ENCODE measurements at regions not wholly inside any gene's neighbourhood (a gene's known extent, or its start where the extent isn't known, plus 50 kb on each side); places are given as distances from the start of the nearest gene placed in this dataset.
"Not testable (repeated sequence)": the region's sequence is repeated elsewhere in the genome, so short reads cannot be mapped to it uniquely, and the experiment has no call there.

- H3K4me3 ChIP-seq (ENCODE audit: low read length): no peak overlapping the region
- DNase-seq (ENCODE audit: low read depth, low spot score): no peak
Observed at GRCh38 chr6:109260126-109260525, 122.1 kb downstream of the CD164 start.

- no peak overlapping the region for H3K4me3 ChIP-seq (ENCODE audit: low read length)
- no peak for DNase-seq (ENCODE audit: low read depth, low spot score)
Observed at GRCh38 chr6:109258129-109258528, 124.1 kb downstream of the CD164 start.

GRCh38 chr6:109257494-109257893, 124.8 kb downstream of the CD164 start:
- no peak overlapping the region for H3K4me3 ChIP-seq (ENCODE audit: low read length)
- no peak for DNase-seq (ENCODE audit: low read depth, low spot score)

- H3K4me3 ChIP-seq (ENCODE audit: low read length): no peak overlapping the region
- no peak for DNase-seq (ENCODE audit: low read depth, low spot score)
Observed at GRCh38 chr6:109255946-109256640, 126.2 kb downstream of the CD164 start.

GRCh38 chr6:109255087-109255486, 127.2 kb downstream of the CD164 start:
- no peak overlapping the region for H3K4me3 ChIP-seq (ENCODE audit: low read length)
- DNase-seq (ENCODE audit: low read depth, low spot score): no peak

- H3K4me3 ChIP-seq (ENCODE audit: low read length): no peak overlapping the region
- no peak for DNase-seq (ENCODE audit: low read depth, low spot score)
Observed at GRCh38 chr6:109253366-109253765, 128.9 kb downstream of the CD164 start.

GRCh38 chr6:109252261-109253041, 129.8 kb downstream of the CD164 start:
- no peak overlapping the region for H3K4me3 ChIP-seq (ENCODE audit: low read length)
- DNase-seq (ENCODE audit: low read depth, low spot score): no peak

GRCh38 chr6:109251839-109252238, 130.4 kb downstream of the CD164 start:
- DNase-seq (ENCODE audit: low read depth, low spot score): no peak
- no peak overlapping the region for H3K4me3 ChIP-seq (ENCODE audit: low read length)

- not testable (repeated sequence) for DNase-seq (ENCODE audit: low read depth, low spot score); H3K4me3 ChIP-seq (ENCODE audit: low read length)
Observed at GRCh38 chr6:109250544-109251156, 131.6 kb downstream of the CD164 start.

GRCh38 chr6:109243863-109244825, 138.1 kb downstream of the CD164 start:
- no peak for DNase-seq (ENCODE audit: low read depth, low spot score)

GRCh38 chr6:109242925-109243324, 139.3 kb downstream of the CD164 start:
- no peak overlapping the region for H3K4me3 ChIP-seq (ENCODE audit: low read length)
- DNase-seq (ENCODE audit: low read depth, low spot score): no peak

More at GRCh38 chr6:109243863-109244825, 138.1 kb downstream of the CD164 start:
- no peak overlapping the region for H3K4me3 ChIP-seq (ENCODE audit: low read length)

GRCh38 chr6:109242029-109242428, 140.2 kb downstream of the CD164 start:
- DNase-seq (ENCODE audit: low read depth, low spot score): no peak
- H3K4me3 ChIP-seq (ENCODE audit: low read length): no peak overlapping the region

- H3K4me3 ChIP-seq (ENCODE audit: low read length): no peak overlapping the region
- DNase-seq (ENCODE audit: low read depth, low spot score): no peak
Observed at GRCh38 chr6:109241199-109241598, 141.1 kb downstream of the CD164 start.

- no peak overlapping the region for H3K4me3 ChIP-seq (ENCODE audit: low read length)
- no peak for DNase-seq (ENCODE audit: low read depth, low spot score)
Observed at GRCh38 chr6:109240370-109241084, 141.7 kb downstream of the CD164 start.

- no peak for DNase-seq (ENCODE audit: low read depth, low spot score)
- H3K4me3 ChIP-seq (ENCODE audit: low read length): no peak overlapping the region
Observed at GRCh38 chr6:109239651-109240321, 142.5 kb downstream of the CD164 start.

- DNase-seq (ENCODE audit: low read depth, low spot score): no peak
Observed at GRCh38 chr6:109239160-109239559, 143.1 kb downstream of the CD164 start.

GRCh38 chr6:109238396-109238795, 143.1 kb downstream of the CEP57L1 start:
- no peak overlapping the region for H3K4me3 ChIP-seq (ENCODE audit: low read length)
- DNase-seq (ENCODE audit: low read depth, low spot score): no peak

More at GRCh38 chr6:109239160-109239559, 143.1 kb downstream of the CD164 start:
- H3K4me3 ChIP-seq (ENCODE audit: low read length): no peak overlapping the region

GRCh38 chr6:109237986-109238329, 142.7 kb downstream of the CEP57L1 start:
- no peak overlapping the region for H3K4me3 ChIP-seq (ENCODE audit: low read length)
- no peak for DNase-seq (ENCODE audit: low read depth, low spot score)

All from Jurkat, Clone E6-1 (cell line).